ENCODE measurements at regions not wholly inside any gene's neighbourhood (a gene's known extent, or its start where the extent isn't known, plus 50 kb on each side); places are given as distances from the start of the nearest gene placed in this dataset.

GRCh38 chr5:175579742-175580432, 78.0 kb upstream of the HRH2 start:
- no peak for DNase-seq (ENCODE audit: low spot score)

GRCh38 chr5:175582697-175583096, 75.2 kb upstream of the HRH2 start:
- DNase-seq (ENCODE audit: low spot score) = no peak

GRCh38 chr5:175585567-175585966, 72.3 kb upstream of the HRH2 start:
- no peak for DNase-seq (ENCODE audit: low spot score)

- no peak for DNase-seq (ENCODE audit: low spot score)
Observed at GRCh38 chr5:175588709-175589429, 69.0 kb upstream of the HRH2 start.

- no peak for DNase-seq (ENCODE audit: low spot score)
Observed at GRCh38 chr5:175589714-175590113, 68.2 kb upstream of the HRH2 start.

- peak; percentile 12 for DNase-seq (ENCODE audit: low spot score)
Observed at GRCh38 chr5:175590471-175590881, 67.4 kb upstream of the HRH2 start.

GRCh38 chr5:175591293-175591692, 66.6 kb upstream of the HRH2 start:
- no peak for DNase-seq (ENCODE audit: low spot score)

- no peak for DNase-seq (ENCODE audit: low spot score)
Observed at GRCh38 chr5:175593794-175594193, 64.1 kb upstream of the HRH2 start.

- DNase-seq (ENCODE audit: low spot score) = no peak
Observed at GRCh38 chr5:175595905-175596304, 62.0 kb upstream of the HRH2 start.

- no peak for DNase-seq (ENCODE audit: low spot score)
Observed at GRCh38 chr5:175596761-175597189, 61.1 kb upstream of the HRH2 start.

- no peak for DNase-seq (ENCODE audit: low spot score)
Observed at GRCh38 chr5:175597718-175598117, 60.2 kb upstream of the HRH2 start.

- DNase-seq (ENCODE audit: low spot score) = no peak
Observed at GRCh38 chr5:175598774-175599173, 59.1 kb upstream of the HRH2 start.

- DNase-seq (ENCODE audit: low spot score) = no peak
Observed at GRCh38 chr5:175599210-175599609, 58.7 kb upstream of the HRH2 start.

GRCh38 chr5:175603987-175604739, 53.7 kb upstream of the HRH2 start:
- DNase-seq (ENCODE audit: low spot score) = no peak

GRCh38 chr5:175606409-175606808, 51.5 kb upstream of the HRH2 start:
- DNase-seq (ENCODE audit: low spot score) = no peak
